DND-41 (cell line): ENCODE measurements at regions not wholly inside any gene's neighbourhood (a gene's known extent, or its start where the extent isn't known, plus 50 kb on each side); places are given as distances from the start of the nearest gene placed in this dataset.

Experiments used
- EZH2 ChIP-seq: IDR thresholded peaks from 3 replicates; pipeline ENCODE4 v1.6.1; 2012; ENCODE audit warnings: borderline replicate concordance, low read depth, mild to moderate bottlenecking, moderate library complexity, low read length, inconsistent platforms; ENCODE audit not compliant: severe bottlenecking
- TF ChIP-seq, protein P1 (sequence below): IDR thresholded peaks from 2 replicates; pipeline ENCODE4 v1.5.1; 2012; ENCODE audit warnings: borderline replicate concordance, low read length, moderate library complexity, mild to moderate bottlenecking; ENCODE audit not compliant: poor library complexity, severe bottlenecking; ENCODE audit errors: extremely low read depth

DNA sequence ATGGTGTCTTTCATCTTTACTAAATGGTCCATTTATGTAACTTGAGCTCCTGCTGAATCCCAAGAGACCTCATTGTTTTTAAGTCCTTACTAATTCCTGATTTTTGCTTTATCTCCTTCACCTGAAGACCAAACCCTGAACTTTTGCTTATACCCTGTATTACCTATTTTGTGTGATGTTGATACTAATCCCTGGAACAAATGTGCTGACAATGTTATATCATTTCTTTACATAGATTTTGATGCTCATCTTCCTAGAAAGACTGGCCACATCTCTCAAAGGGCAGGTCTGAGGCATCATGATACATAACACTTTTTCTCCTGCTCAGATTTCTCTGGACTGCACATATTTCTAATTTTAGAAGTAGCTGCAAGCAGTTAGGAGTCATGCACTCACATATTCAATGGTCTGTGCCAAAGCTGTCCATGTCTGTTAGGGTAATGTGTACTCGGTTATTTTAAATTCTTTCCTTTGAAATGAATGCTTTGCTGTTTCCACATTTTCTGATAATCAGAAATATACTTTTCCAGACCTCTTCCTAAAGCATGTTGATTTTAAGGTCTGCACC, 427.9 kb upstream of the HNRNPA3 start:
- TF ChIP-seq, protein P1, sequence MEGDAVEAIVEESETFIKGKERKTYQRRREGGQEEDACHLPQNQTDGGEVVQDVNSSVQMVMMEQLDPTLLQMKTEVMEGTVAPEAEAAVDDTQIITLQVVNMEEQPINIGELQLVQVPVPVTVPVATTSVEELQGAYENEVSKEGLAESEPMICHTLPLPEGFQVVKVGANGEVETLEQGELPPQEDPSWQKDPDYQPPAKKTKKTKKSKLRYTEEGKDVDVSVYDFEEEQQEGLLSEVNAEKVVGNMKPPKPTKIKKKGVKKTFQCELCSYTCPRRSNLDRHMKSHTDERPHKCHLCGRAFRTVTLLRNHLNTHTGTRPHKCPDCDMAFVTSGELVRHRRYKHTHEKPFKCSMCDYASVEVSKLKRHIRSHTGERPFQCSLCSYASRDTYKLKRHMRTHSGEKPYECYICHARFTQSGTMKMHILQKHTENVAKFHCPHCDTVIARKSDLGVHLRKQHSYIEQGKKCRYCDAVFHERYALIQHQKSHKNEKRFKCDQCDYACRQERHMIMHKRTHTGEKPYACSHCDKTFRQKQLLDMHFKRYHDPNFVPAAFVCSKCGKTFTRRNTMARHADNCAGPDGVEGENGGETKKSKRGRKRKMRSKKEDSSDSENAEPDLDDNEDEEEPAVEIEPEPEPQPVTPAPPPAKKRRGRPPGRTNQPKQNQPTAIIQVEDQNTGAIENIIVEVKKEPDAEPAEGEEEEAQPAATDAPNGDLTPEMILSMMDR, result no peak
- no peak for TF ChIP-seq EZH2
